Progenitor cell of endocrine pancreas (in vitro differentiated cells): ENCODE measurements at regions not wholly inside any gene's neighbourhood (a gene's known extent, or its start where the extent isn't known, plus 50 kb on each side); places are given as distances from the start of the nearest gene placed in this dataset.

Experiments
- DNase-seq: peaks from one replicate; pipeline ENCODE4 v3.0.0; 2021; ENCODE audit warnings: low spot score; ENCODE audit not compliant: unreplicated experiment
- H3K27ac Mint-ChIP-seq: 2 replicates; pipeline ENCODE4 v1.8.0; 2021; ENCODE audit warnings: mild to moderate bottlenecking, moderate library complexity, mixed read lengths
- H3K27me3 Mint-ChIP-seq: 2 replicates; pipeline ENCODE4 v1.8.0; 2021; ENCODE audit warnings: mixed read lengths
- H3K36me3 Mint-ChIP-seq: 2 replicates; pipeline ENCODE4 v1.8.0; 2022; ENCODE audit warnings: mixed read lengths; ENCODE audit not compliant: insufficient read depth
- H3K4me1 Mint-ChIP-seq: 2 replicates; pipeline ENCODE4 v1.8.0; 2021; ENCODE audit warnings: low read depth, mixed read lengths
- H3K4me3 Mint-ChIP-seq: 2 replicates; pipeline ENCODE4 v1.8.0; 2021; ENCODE audit warnings: low read depth, mild to moderate bottlenecking, moderate library complexity, mixed read lengths
- H3K9me3 Mint-ChIP-seq: 2 replicates; pipeline ENCODE4 v1.8.0; 2021; ENCODE audit warnings: low read depth, mixed read lengths
- CTCF ChIP-seq: fragments of 200-600 bp; sonication (generic); IDR thresholded peaks from one replicate; pipeline ENCODE4 v1.5.0; 2021; ENCODE audit warnings: antibody characterized with exemption, mild to moderate bottlenecking; ENCODE audit not compliant: unreplicated experiment

DNA sequence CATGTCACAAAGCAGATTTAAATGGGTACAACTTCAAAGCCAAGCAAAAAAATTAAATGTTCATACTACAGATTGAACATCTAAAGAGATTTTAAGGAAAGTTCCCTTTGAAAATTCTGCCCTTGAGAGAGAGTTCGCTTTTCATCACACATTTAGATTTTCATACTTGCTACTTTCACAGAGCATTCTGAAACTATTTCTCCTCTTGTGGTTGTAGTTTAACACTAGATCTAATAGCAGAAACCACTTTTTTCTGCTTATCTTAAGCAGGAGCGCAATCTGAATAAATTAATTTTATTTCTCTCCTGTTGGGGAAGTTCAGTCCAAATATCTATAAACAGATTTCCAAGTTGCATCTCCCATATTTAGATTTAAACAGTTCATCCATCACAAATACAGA, 173.3 kb upstream of the RASA1 start:
- no peak overlapping the region for H3K27ac Mint-ChIP-seq
- DNase-seq = no peak
- no peak for TF ChIP-seq CTCF
- H3K9me3 Mint-ChIP-seq = peaks cover 4% of the 10 kb centered on the region
- H3K36me3 Mint-ChIP-seq = no peaks in the 10 kb centered on the region
- H3K4me3 Mint-ChIP-seq = no peak overlapping the region
- H3K4me1 Mint-ChIP-seq = peaks cover under 1% of the 10 kb centered on the region
- H3K27me3 Mint-ChIP-seq = no peaks in the 10 kb centered on the region

GRCh38 chr5:87094833-87095232, 172.8 kb upstream of the RASA1 start:
- no peak for DNase-seq
- no peaks in the 10 kb centered on the region for H3K9me3 Mint-ChIP-seq
- no peaks in the 10 kb centered on the region for H3K27me3 Mint-ChIP-seq
- no peak for TF ChIP-seq CTCF
- H3K4me3 Mint-ChIP-seq = no peak overlapping the region
- H3K4me1 Mint-ChIP-seq = peaks cover 3% of the 10 kb centered on the region
- no peak overlapping the region for H3K27ac Mint-ChIP-seq
- no peaks in the 10 kb centered on the region for H3K36me3 Mint-ChIP-seq

GRCh38 chr5:87095787-87096186, 171.9 kb upstream of the RASA1 start:
- Mint-ChIP-seq H3K27ac (no peak overlapping the region), H3K9me3 (no peaks in the 10 kb centered on the region), H3K4me1 (peaks cover 7% of the 10 kb centered on the region), H3K4me3 (no peak overlapping the region), H3K36me3 (no peaks in the 10 kb centered on the region), H3K27me3 (no peaks in the 10 kb centered on the region)
- no peak for TF ChIP-seq CTCF
- no peak for DNase-seq

GRCh38 chr5:87097664-87098063, 170.0 kb upstream of the RASA1 start:
- H3K9me3 Mint-ChIP-seq = no peaks in the 10 kb centered on the region
- H3K4me1 Mint-ChIP-seq = peaks cover 9% of the 10 kb centered on the region
- no peak for DNase-seq
- no peaks in the 10 kb centered on the region for H3K27me3 Mint-ChIP-seq
- no peaks in the 10 kb centered on the region for H3K36me3 Mint-ChIP-seq
- H3K27ac Mint-ChIP-seq = no peak overlapping the region
- no peak for TF ChIP-seq CTCF
- no peak overlapping the region for H3K4me3 Mint-ChIP-seq

DNA sequence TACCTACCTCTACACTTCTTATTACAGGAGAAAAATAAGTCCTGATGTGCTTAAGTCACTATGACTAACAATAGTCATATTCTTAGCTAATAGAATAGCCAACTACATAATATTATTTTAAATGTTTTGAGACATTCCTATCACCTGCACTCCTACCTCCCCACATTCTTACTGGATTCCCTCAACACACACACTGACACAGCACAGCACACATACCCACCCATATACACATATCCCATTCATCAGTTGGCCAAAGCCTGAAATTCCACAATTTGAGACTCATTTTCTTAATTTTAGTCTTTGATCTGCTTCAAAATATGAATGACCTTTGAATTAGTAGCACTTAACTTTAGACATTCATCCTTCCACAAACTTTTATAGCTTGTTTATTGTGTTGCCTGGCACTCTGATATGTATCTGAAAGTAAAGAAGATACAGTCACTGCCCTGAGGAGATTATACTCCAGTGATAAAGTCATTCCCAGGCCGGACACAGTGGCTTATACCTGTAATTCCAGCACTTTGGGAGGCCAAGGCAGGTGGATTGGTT, 168.3 kb upstream of the RASA1 start:
- Mint-ChIP-seq H3K4me1 (peaks cover 9% of the 10 kb centered on the region), H3K9me3 (no peaks in the 10 kb centered on the region)

More for the DNA sequence above, 168.3 kb upstream of the RASA1 start:
- Mint-ChIP-seq H3K27me3 (no peaks in the 10 kb centered on the region), H3K27ac (no peak overlapping the region), H3K36me3 (no peaks in the 10 kb centered on the region), H3K4me3 (no peak overlapping the region)
- TF ChIP-seq CTCF = no peak
- no peak for DNase-seq
